DND-41 (cell line): ENCODE measurements at regions not wholly inside any gene's neighbourhood (a gene's known extent, or its start where the extent isn't known, plus 50 kb on each side); places are given as distances from the start of the nearest gene placed in this dataset.
"Not testable (repeated sequence)": the region's sequence is repeated elsewhere in the genome, so short reads cannot be mapped to it uniquely, and the experiment has no call there.

Experiments used
- ATAC-seq: fragments of 200-7000 bp; cut with Tn5 transposase; 3 replicates; pipeline ENCODE4 v1.9.1; 2021; ENCODE audit warnings: low read depth; ENCODE audit not compliant: insufficient read depth
- DNase-seq: peaks from one replicate; pipeline ENCODE4 v3.0.0-alpha.2; 2020
- H2AFZ ChIP-seq: 2 replicates; pipeline ENCODE4 v1.6.0; 2012; ENCODE audit warnings: low read depth, low read length
- H3K27ac ChIP-seq: 2 replicates; pipeline ENCODE4 v1.5.1; 2012; ENCODE audit warnings: low read length, inconsistent platforms
- H3K27me3 ChIP-seq: fragments of 200-600 bp; sonication (generic); 2 replicates; pipeline ENCODE4 v1.6.0; 2012; ENCODE audit warnings: low read length, mild to moderate bottlenecking, inconsistent platforms; ENCODE audit not compliant: insufficient read depth, poor library complexity
- H3K36me3 ChIP-seq: 2 replicates; pipeline ENCODE4 v1.5.1; 2012; ENCODE audit warnings: low read length, inconsistent platforms; ENCODE audit not compliant: insufficient read depth
- H3K4me1 ChIP-seq: 2 replicates; pipeline ENCODE4 v1.5.1; 2012; ENCODE audit warnings: mild to moderate bottlenecking, low read length; ENCODE audit not compliant: insufficient read depth
- H3K4me2 ChIP-seq: 2 replicates; pipeline ENCODE4 v1.6.0; 2012; ENCODE audit warnings: mild to moderate bottlenecking, moderate library complexity, low read length, inconsistent platforms; ENCODE audit not compliant: insufficient read depth
- H3K4me3 ChIP-seq, 2 experiments: fragments of 200-600 bp in 1 of 2; shearing (Covaris generic) in 1 of 2; 2 replicates each; pipeline ENCODE4 v1.5.1; 2012 to 2016; ENCODE audit warnings: inconsistent platforms in 2 of 2, low read length in 2 of 2, mild to moderate bottlenecking in 2 of 2, low read depth in 1 of 2, moderate library complexity in 1 of 2
- H3K79me2 ChIP-seq: 2 replicates; pipeline ENCODE4 v1.6.0; 2012; ENCODE audit warnings: low read length, inconsistent platforms; ENCODE audit not compliant: insufficient read depth
- H3K9ac ChIP-seq: 2 replicates; pipeline ENCODE4 v1.6.0; 2012; ENCODE audit warnings: low read depth, mild to moderate bottlenecking, inconsistent platforms, low read length, moderate library complexity
- H3K9me3 ChIP-seq: 2 replicates; pipeline ENCODE4 v1.5.1; 2012; ENCODE audit warnings: low read length, moderate library complexity, mild to moderate bottlenecking, inconsistent platforms; ENCODE audit not compliant: insufficient read depth, severe bottlenecking
- H4K20me1 ChIP-seq: 2 replicates; pipeline ENCODE4 v1.6.0; 2012; ENCODE audit warnings: low read length; ENCODE audit not compliant: insufficient read depth
- EZH2 ChIP-seq: IDR thresholded peaks from 3 replicates; pipeline ENCODE4 v1.6.1; 2012; ENCODE audit warnings: borderline replicate concordance, low read depth, mild to moderate bottlenecking, moderate library complexity, low read length, inconsistent platforms; ENCODE audit not compliant: severe bottlenecking
- TF ChIP-seq, protein P1 (sequence below): IDR thresholded peaks from 2 replicates; pipeline ENCODE4 v1.5.1; 2012; ENCODE audit warnings: borderline replicate concordance, low read length, moderate library complexity, mild to moderate bottlenecking; ENCODE audit not compliant: poor library complexity, severe bottlenecking; ENCODE audit errors: extremely low read depth

DNA sequence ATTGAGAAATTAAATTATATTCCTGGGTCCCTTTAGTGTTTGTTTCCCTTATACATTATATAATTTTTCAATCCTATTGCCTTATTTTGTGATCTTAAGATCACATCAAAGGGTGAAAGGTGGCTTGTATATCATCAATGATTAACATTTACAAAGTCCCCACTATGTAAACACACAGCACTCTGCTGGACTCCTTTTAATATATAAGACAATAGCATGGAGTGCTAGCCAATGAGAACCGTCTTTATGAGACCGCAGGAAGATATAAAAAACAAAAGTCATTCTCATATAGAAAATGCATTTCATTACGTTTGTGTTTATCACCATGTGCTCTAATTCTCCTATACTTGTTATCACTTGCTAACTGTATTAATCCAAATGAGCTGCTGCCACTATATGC, 108.5 kb downstream of the HOXA1 start:
- TF ChIP-seq, protein P1, sequence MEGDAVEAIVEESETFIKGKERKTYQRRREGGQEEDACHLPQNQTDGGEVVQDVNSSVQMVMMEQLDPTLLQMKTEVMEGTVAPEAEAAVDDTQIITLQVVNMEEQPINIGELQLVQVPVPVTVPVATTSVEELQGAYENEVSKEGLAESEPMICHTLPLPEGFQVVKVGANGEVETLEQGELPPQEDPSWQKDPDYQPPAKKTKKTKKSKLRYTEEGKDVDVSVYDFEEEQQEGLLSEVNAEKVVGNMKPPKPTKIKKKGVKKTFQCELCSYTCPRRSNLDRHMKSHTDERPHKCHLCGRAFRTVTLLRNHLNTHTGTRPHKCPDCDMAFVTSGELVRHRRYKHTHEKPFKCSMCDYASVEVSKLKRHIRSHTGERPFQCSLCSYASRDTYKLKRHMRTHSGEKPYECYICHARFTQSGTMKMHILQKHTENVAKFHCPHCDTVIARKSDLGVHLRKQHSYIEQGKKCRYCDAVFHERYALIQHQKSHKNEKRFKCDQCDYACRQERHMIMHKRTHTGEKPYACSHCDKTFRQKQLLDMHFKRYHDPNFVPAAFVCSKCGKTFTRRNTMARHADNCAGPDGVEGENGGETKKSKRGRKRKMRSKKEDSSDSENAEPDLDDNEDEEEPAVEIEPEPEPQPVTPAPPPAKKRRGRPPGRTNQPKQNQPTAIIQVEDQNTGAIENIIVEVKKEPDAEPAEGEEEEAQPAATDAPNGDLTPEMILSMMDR: no peak
- Histone ChIP-seq H3K27me3 (no peaks in the 10 kb centered on the region), H3K36me3 (no peaks in the 10 kb centered on the region), H3K9ac (no peak overlapping the region), H3K79me2 (no peaks in the 10 kb centered on the region), H3K9me3 (no peaks in the 10 kb centered on the region), H3K4me3 (no peak overlapping the region), H3K27ac (no peak overlapping the region), H3K4me1 (no peaks in the 10 kb centered on the region), H4K20me1 (no peaks in the 10 kb centered on the region), H2AFZ (no peak overlapping the region), H3K4me2 (no peak overlapping the region)
- DNase-seq (no peak), ATAC-seq (no peak)

DNA sequence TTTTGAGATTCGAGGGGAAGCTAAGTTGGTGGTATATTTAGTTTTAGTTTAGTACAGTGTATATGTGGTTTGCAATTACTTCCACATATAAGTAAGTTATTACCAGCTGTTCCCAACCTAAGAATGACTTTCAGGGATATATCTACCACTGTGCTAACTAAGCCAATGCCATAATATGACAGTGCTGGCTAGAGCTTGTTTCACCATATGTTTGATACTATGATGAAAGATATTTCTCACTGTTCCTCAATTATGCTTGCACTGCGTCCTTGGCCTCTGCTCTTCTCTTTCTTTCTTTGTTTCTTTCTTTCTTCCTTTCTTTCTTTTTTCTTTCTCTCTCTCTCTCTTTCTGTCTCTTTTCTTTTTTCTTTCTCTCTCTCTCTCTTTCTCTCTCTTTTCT, 113.8 kb upstream of the SKAP2 start:
- peaks cover 4% of the 10 kb centered on the region for H3K27me3 ChIP-seq
- no peak overlapping the region for H3K27ac ChIP-seq
- no peak overlapping the region for H2AFZ ChIP-seq
- no peaks in the 10 kb centered on the region for H3K36me3 ChIP-seq
- H3K9me3 ChIP-seq: peaks cover 4% of the 10 kb centered on the region
- ATAC-seq (no peak), DNase-seq (no peak)
- no peak overlapping the region for H3K4me2 ChIP-seq
- no peak overlapping the region for H3K4me3 ChIP-seq
- no peaks in the 10 kb centered on the region for H4K20me1 ChIP-seq
- no peak overlapping the region for H3K9ac ChIP-seq
- no peak for TF ChIP-seq EZH2
- TF ChIP-seq, protein P1: no peak
- no peaks in the 10 kb centered on the region for H3K79me2 ChIP-seq
- H3K4me1 ChIP-seq: no peaks in the 10 kb centered on the region

DNA sequence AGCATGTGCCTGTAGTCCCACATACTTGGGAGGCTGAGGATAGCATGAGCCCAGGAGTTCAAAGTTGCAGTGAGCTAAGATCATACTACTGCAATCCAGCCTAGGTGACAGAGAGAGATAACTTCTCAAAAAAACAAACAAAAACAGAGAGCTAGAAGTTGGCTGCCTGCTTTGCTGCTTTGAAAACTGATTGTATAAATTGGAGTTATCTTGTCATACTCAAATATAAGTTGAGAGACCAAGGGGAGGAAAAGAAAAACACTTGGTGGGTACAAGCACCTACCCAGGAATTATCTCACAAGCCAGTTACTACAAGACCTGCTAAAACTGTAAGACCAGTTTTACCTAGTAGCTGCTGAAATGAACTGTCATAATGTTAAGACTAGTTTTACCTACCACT, 112.5 kb upstream of the SKAP2 start:
- Histone ChIP-seq H3K9ac (no peak overlapping the region), H3K27me3 (peaks cover 4% of the 10 kb centered on the region), H2AFZ (no peak overlapping the region), H3K9me3 (peaks cover 4% of the 10 kb centered on the region), H3K4me2 (no peak overlapping the region), H3K79me2 (no peaks in the 10 kb centered on the region), H3K4me1 (no peaks in the 10 kb centered on the region), H3K36me3 (no peaks in the 10 kb centered on the region), H3K27ac (no peak overlapping the region), H4K20me1 (no peaks in the 10 kb centered on the region), H3K4me3 (no peak overlapping the region)
- DNase-seq (no peak), ATAC-seq (no peak)
- TF ChIP-seq, protein P1: no peak
- no peak for TF ChIP-seq EZH2

DNA sequence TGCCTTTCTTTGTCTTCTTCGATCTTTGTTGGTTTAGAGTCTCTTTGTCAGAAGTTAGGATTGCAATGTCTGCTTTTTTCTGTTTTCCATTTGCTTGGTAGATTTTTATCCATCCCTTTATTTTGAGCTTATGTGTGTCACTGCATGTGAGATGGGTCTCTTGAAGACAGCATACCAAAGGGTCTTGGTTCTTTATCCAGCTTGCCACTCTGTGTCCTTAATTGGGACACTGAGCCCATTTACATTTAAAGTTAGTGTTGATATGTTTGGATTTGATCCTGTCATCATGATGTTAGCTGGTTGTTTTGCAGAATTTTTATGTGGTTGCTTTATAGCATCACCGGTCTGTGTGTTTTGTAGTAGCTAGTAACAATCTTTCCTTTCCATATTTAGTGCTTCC, 107.5 kb upstream of the SKAP2 start:
- ATAC-seq, DNase-seq, H2AFZ ChIP-seq, H3K79me2 ChIP-seq, H3K27me3 ChIP-seq, H3K4me1 ChIP-seq, H4K20me1 ChIP-seq, H3K9me3 ChIP-seq, H3K27ac ChIP-seq, H3K9ac ChIP-seq, H3K4me3 ChIP-seq, H3K4me2 ChIP-seq, H3K36me3 ChIP-seq: not testable (repeated sequence)
